Spinal cord (tissue), 9 donors: ENCODE measurements at regions not wholly inside any gene's neighbourhood (a gene's known extent, or its start where the extent isn't known, plus 50 kb on each side); places are given as distances from the start of the nearest gene placed in this dataset.

ENCODE experiments used
- DNase-seq, 6 donors: peaks; one replicate each; pipeline versions ENCODE4 v3.0.0 to v3.0.0-alpha.2; 2013 to 2015; ENCODE audit warnings: low spot score in 6 of 6, low read depth in 4 of 6
- H3K27ac ChIP-seq: one replicate; pipeline ENCODE4 v1.5.1; 2013; ENCODE audit warnings: low read depth, low read length, control low read depth
- H3K27me3 ChIP-seq: one replicate; pipeline ENCODE4 v1.6.1; 2013; ENCODE audit warnings: low read length; ENCODE audit not compliant: control insufficient read depth, insufficient read depth
- H3K36me3 ChIP-seq: one replicate; pipeline ENCODE4 v1.6.1; 2013; ENCODE audit warnings: low read length; ENCODE audit not compliant: control insufficient read depth, insufficient read depth
- H3K4me1 ChIP-seq: one replicate; pipeline ENCODE4 v1.6.1; 2013; ENCODE audit warnings: low read length; ENCODE audit not compliant: control insufficient read depth, insufficient read depth
- H3K4me3 ChIP-seq: one replicate; pipeline ENCODE4 v1.5.1; 2013; ENCODE audit warnings: low read depth, low read length, control low read depth
- H3K9me3 ChIP-seq: one replicate; pipeline ENCODE4 v1.6.1; 2013; ENCODE audit warnings: low read length; ENCODE audit not compliant: control insufficient read depth, insufficient read depth
- whole genome bisulfite sequencing: methylation state at CpG from one replicate; pipeline ENCODE4 v1.1.5; 2013; ENCODE audit warnings: missing lambda C conversion rate; ENCODE audit not compliant: insufficient coverage; 5-methylcytosine and 5-hydroxymethylcytosine counted together
- donor health status: healthy.

GRCh38 chr6:81396916-81397315 is 355.6 kb downstream of the TENT5A start:
- no peak overlapping the region for H3K27ac ChIP-seq
- no peaks in the 10 kb centered on the region for H3K4me1 ChIP-seq
- no peaks in the 10 kb centered on the region for H3K36me3 ChIP-seq
- peaks cover 4% of the 10 kb centered on the region for H3K9me3 ChIP-seq
- no peak overlapping the region for H3K4me3 ChIP-seq
- no peak for DNase-seq
- no peaks in the 10 kb centered on the region for H3K27me3 ChIP-seq
- 100% methylated on average over 1 of the region's 2 CpGs for WGBS

- Histone ChIP-seq H3K36me3 (no peaks in the 10 kb centered on the region), H3K4me3 (no peak overlapping the region), H3K27me3 (no peaks in the 10 kb centered on the region), H3K4me1 (no peaks in the 10 kb centered on the region), H3K27ac (no peak overlapping the region), H3K9me3 (no peaks in the 10 kb centered on the region)
- no CpG with 5 or more reads among the region's 1 CpG for WGBS
- DNase-seq: no peak
These were observed 365.3 kb downstream of the TENT5A start for GRCh38 chr6:81387163-81387562.

GRCh38 chr6:81384921-81385320 is 367.6 kb downstream of the TENT5A start:
- no CpG with 5 or more reads among the region's 2 CpGs for WGBS
- H3K4me1 ChIP-seq: no peaks in the 10 kb centered on the region
- H3K36me3 ChIP-seq: no peaks in the 10 kb centered on the region
- H3K27me3 ChIP-seq: no peaks in the 10 kb centered on the region
- no peak overlapping the region for H3K4me3 ChIP-seq
- no peak for DNase-seq
- H3K27ac ChIP-seq: no peak overlapping the region
- no peaks in the 10 kb centered on the region for H3K9me3 ChIP-seq

- WGBS: 85% methylated on average over 1 of the region's 1 CpG
These were observed 369.0 kb downstream of the TENT5A start for GRCh38 chr6:81383472-81383871.

GRCh38 chr6:81382852-81383251 is 369.6 kb downstream of the TENT5A start:
- H3K4me1 ChIP-seq: no peaks in the 10 kb centered on the region
- no peak overlapping the region for H3K27ac ChIP-seq
- DNase-seq: no peak
- 40% methylated on average over 1 of the region's 4 CpGs for WGBS
- H3K36me3 ChIP-seq: no peaks in the 10 kb centered on the region
- no peaks in the 10 kb centered on the region for H3K27me3 ChIP-seq
- no peak overlapping the region for H3K4me3 ChIP-seq
- no peaks in the 10 kb centered on the region for H3K9me3 ChIP-seq

More at GRCh38 chr6:81383472-81383871, 369.0 kb downstream of the TENT5A start:
- no peaks in the 10 kb centered on the region for H3K27me3 ChIP-seq
- no peaks in the 10 kb centered on the region for H3K4me1 ChIP-seq
- no peak overlapping the region for H3K4me3 ChIP-seq
- H3K27ac ChIP-seq: no peak overlapping the region
- DNase-seq: no peak
- H3K36me3 ChIP-seq: no peaks in the 10 kb centered on the region
- no peaks in the 10 kb centered on the region for H3K9me3 ChIP-seq

- no CpG with 5 or more reads among the region's 1 CpG for WGBS
- Histone ChIP-seq H3K4me1 (no peaks in the 10 kb centered on the region), H3K27ac (no peak overlapping the region), H3K9me3 (no peaks in the 10 kb centered on the region), H3K36me3 (no peaks in the 10 kb centered on the region), H3K4me3 (no peak overlapping the region), H3K27me3 (no peaks in the 10 kb centered on the region)
- no peak for DNase-seq
These were observed 371.0 kb downstream of the TENT5A start for GRCh38 chr6:81381382-81381916.

GRCh38 chr6:81380718-81381338 is 371.7 kb downstream of the TENT5A start:
- Histone ChIP-seq H3K4me1 (no peaks in the 10 kb centered on the region), H3K36me3 (no peaks in the 10 kb centered on the region), H3K27me3 (no peaks in the 10 kb centered on the region), H3K4me3 (no peak overlapping the region), H3K9me3 (no peaks in the 10 kb centered on the region), H3K27ac (no peak overlapping the region)
- no peak for DNase-seq
- WGBS: no CpG with 5 or more reads among the region's 1 CpG

GRCh38 chr6:81376745-81377144 is 375.7 kb downstream of the TENT5A start:
- Histone ChIP-seq H3K9me3 (no peaks in the 10 kb centered on the region), H3K36me3 (no peaks in the 10 kb centered on the region), H3K27ac (no peak overlapping the region), H3K4me1 (no peaks in the 10 kb centered on the region), H3K4me3 (no peak overlapping the region), H3K27me3 (no peaks in the 10 kb centered on the region)
- 99% methylated on average over 5 of the region's 5 CpGs for WGBS
- no peak for DNase-seq

GRCh38 chr6:81373414-81373813 is 379.1 kb downstream of the TENT5A start:
- H3K27ac ChIP-seq: no peak overlapping the region
- no peaks in the 10 kb centered on the region for H3K4me1 ChIP-seq
- no peak for DNase-seq
- H3K9me3 ChIP-seq: no peaks in the 10 kb centered on the region
- H3K36me3 ChIP-seq: no peaks in the 10 kb centered on the region
- WGBS: no CpG with 5 or more reads among the region's 1 CpG
- no peaks in the 10 kb centered on the region for H3K27me3 ChIP-seq
- H3K4me3 ChIP-seq: no peak overlapping the region

GRCh38 chr6:81371930-81372329 is 380.6 kb downstream of the TENT5A start:
- DNase-seq: no peak
- Histone ChIP-seq H3K9me3 (no peaks in the 10 kb centered on the region), H3K4me3 (no peak overlapping the region), H3K36me3 (no peaks in the 10 kb centered on the region), H3K27ac (no peak overlapping the region), H3K27me3 (no peaks in the 10 kb centered on the region), H3K4me1 (no peaks in the 10 kb centered on the region)
